ENCODE measurements at regions not wholly inside any gene's neighbourhood (a gene's known extent, or its start where the extent isn't known, plus 50 kb on each side); places are given as distances from the start of the nearest gene placed in this dataset.

GRCh38 chr20:22773344-22773743 lies 189.0 kb upstream of the FOXA2 start:
- DNase-seq (ENCODE audit: insufficient read length, low spot score) (no peak), FAIRE-seq (no peak)
- no peak for TF ChIP-seq TAF1 (IDR thresholded peaks at IDR 0.05; ENCODE audit: low read depth, low read length)
- no peak for TF ChIP-seq POLR2AphosphoS5 (IDR thresholded peaks at IDR 0.05; ENCODE audit: low read depth, low read length)
- no peak for TF ChIP-seq POLR2A (IDR thresholded peaks at IDR 0.05; ENCODE audit: low read depth, low read length)
- TF ChIP-seq PAX5 (IDR thresholded peaks at IDR 0.05; ENCODE audit: insufficient read depth, low read length, severe bottlenecking) = no peak
- TF ChIP-seq POU2F2 (IDR thresholded peaks at IDR 0.05; ENCODE audit: low read depth, low read length) = no peak
- TF ChIP-seq SPI1 (IDR thresholded peaks at IDR 0.05; ENCODE audit: low read depth, low read length) = no peak

- DNase-seq (ENCODE audit: insufficient read length, low spot score) = no peak
- FAIRE-seq = no peak
- TF ChIP-seq PAX5 (IDR thresholded peaks at IDR 0.05; ENCODE audit: insufficient read depth, low read length, severe bottlenecking) = no peak
- no peak for TF ChIP-seq POLR2A (IDR thresholded peaks at IDR 0.05; ENCODE audit: low read depth, low read length)
- TF ChIP-seq POLR2AphosphoS5 (IDR thresholded peaks at IDR 0.05; ENCODE audit: low read depth, low read length) = no peak
- TF ChIP-seq TAF1 (IDR thresholded peaks at IDR 0.05; ENCODE audit: low read depth, low read length) = no peak
- TF ChIP-seq POU2F2 (IDR thresholded peaks at IDR 0.05; ENCODE audit: low read depth, low read length) = no peak
- no peak for TF ChIP-seq SPI1 (IDR thresholded peaks at IDR 0.05; ENCODE audit: low read depth, low read length)
Measured at GRCh38 chr20:22775256-22775655, 190.9 kb upstream of the FOXA2 start.

DNA sequence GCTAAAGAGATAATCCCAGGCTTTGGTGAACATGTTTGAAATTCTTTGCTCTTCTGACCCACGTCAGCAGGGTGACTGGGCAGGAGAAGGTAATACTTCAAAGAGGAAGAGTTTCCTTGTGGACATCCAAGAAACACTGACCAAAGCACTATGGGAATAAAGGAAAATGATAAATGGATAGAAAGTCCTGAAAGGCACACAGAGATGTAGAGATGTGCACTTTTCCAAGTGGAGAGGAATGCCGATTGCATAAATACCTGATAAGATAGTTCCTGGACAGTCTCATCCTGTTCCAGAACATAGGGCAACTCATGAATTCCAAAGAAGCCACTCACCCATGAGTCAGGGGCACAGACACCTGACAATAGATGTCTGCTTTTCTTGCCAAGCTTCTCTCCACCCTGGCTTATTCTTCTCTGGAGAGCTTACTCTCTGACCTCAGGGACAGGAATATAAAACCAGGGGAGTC lies 191.3 kb upstream of the FOXA2 start:
- TF ChIP-seq TAF1 (IDR thresholded peaks at IDR 0.05; ENCODE audit: low read depth, low read length) (no peak), POU2F2 (IDR thresholded peaks at IDR 0.05; ENCODE audit: low read depth, low read length) (no peak), PAX5 (IDR thresholded peaks at IDR 0.05; ENCODE audit: insufficient read depth, low read length, severe bottlenecking) (no peak), SPI1 (IDR thresholded peaks at IDR 0.05; ENCODE audit: low read depth, low read length) (no peak), POLR2A (IDR thresholded peaks at IDR 0.05; ENCODE audit: low read depth, low read length) (no peak), POLR2AphosphoS5 (IDR thresholded peaks at IDR 0.05; ENCODE audit: low read depth, low read length) (no peak)
- FAIRE-seq (no peak), DNase-seq (ENCODE audit: insufficient read length, low spot score) (no peak)

- FAIRE-seq (no peak), DNase-seq (ENCODE audit: insufficient read length, low spot score) (no peak)
- no peak for TF ChIP-seq POU2F2 (IDR thresholded peaks at IDR 0.05; ENCODE audit: low read depth, low read length)
- TF ChIP-seq POLR2A (IDR thresholded peaks at IDR 0.05; ENCODE audit: low read depth, low read length) = no peak
- TF ChIP-seq SPI1 (IDR thresholded peaks at IDR 0.05; ENCODE audit: low read depth, low read length) = no peak
- TF ChIP-seq TAF1 (IDR thresholded peaks at IDR 0.05; ENCODE audit: low read depth, low read length) = no peak
- TF ChIP-seq PAX5 (IDR thresholded peaks at IDR 0.05; ENCODE audit: insufficient read depth, low read length, severe bottlenecking) = no peak
- no peak for TF ChIP-seq POLR2AphosphoS5 (IDR thresholded peaks at IDR 0.05; ENCODE audit: low read depth, low read length)
Measured at GRCh38 chr20:22776369-22776768, 192.0 kb upstream of the FOXA2 start.

- DNase-seq (ENCODE audit: insufficient read length, low spot score) = no peak
- FAIRE-seq = no peak
- TF ChIP-seq PAX5 (IDR thresholded peaks at IDR 0.05; ENCODE audit: insufficient read depth, low read length, severe bottlenecking) (no peak), TAF1 (IDR thresholded peaks at IDR 0.05; ENCODE audit: low read depth, low read length) (no peak), SPI1 (IDR thresholded peaks at IDR 0.05; ENCODE audit: low read depth, low read length) (no peak), POLR2A (IDR thresholded peaks at IDR 0.05; ENCODE audit: low read depth, low read length) (no peak), POU2F2 (IDR thresholded peaks at IDR 0.05; ENCODE audit: low read depth, low read length) (no peak), POLR2AphosphoS5 (IDR thresholded peaks at IDR 0.05; ENCODE audit: low read depth, low read length) (no peak)
Measured at GRCh38 chr20:22779878-22780277, 195.5 kb upstream of the FOXA2 start.

DNA sequence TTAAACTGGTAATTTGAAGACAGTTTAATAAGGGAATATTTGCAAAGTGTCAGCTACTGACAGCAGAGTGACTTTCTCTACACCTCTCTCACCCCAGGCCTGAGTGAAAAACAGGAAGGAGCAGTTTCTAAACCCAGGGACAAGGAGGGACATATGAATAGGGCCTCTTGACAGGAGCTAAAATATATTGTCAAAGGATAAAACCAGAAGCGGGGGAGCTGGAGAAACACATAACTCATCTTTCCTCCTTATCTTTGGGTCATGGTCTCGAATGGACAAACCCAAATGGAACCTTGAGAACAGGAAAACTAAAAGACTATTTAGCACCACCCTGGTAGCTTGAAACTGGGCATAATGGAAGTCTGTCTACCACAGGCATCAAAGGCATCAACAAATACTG lies 197.5 kb upstream of the FOXA2 start:
- FAIRE-seq = no peak
- DNase-seq (ENCODE audit: insufficient read length, low spot score) = no peak
- TF ChIP-seq TAF1 (IDR thresholded peaks at IDR 0.05; ENCODE audit: low read depth, low read length) = no peak
- TF ChIP-seq POU2F2 (IDR thresholded peaks at IDR 0.05; ENCODE audit: low read depth, low read length) = no peak
- TF ChIP-seq POLR2AphosphoS5 (IDR thresholded peaks at IDR 0.05; ENCODE audit: low read depth, low read length) = no peak
- TF ChIP-seq POLR2A (IDR thresholded peaks at IDR 0.05; ENCODE audit: low read depth, low read length) = no peak
- TF ChIP-seq PAX5 (IDR thresholded peaks at IDR 0.05; ENCODE audit: insufficient read depth, low read length, severe bottlenecking) = no peak
- TF ChIP-seq SPI1 (IDR thresholded peaks at IDR 0.05; ENCODE audit: low read depth, low read length) = no peak

DNA sequence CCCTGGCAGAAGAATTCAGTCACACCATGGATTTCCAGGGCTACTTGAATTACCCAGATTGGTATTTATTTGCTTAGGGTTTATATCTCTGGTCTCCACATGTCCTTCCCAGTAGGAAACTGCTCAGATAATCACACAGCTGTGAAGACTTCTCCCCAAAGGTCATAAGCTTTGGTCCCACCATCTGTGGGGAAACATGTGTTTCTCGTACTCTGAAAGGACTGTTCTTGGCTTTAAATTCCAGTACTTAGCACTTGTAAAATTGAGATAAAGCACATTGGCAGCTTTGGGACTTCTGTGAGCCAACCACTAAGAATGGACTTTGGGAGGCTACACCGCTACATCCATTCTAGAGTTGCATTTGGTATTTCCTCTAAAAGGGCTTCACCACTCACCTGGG lies 205.3 kb upstream of the FOXA2 start:
- no peak for TF ChIP-seq PAX5 (IDR thresholded peaks at IDR 0.05; ENCODE audit: insufficient read depth, low read length, severe bottlenecking)
- no peak for TF ChIP-seq POU2F2 (IDR thresholded peaks at IDR 0.05; ENCODE audit: low read depth, low read length)
- no peak for TF ChIP-seq SPI1 (IDR thresholded peaks at IDR 0.05; ENCODE audit: low read depth, low read length)
- TF ChIP-seq POLR2A (IDR thresholded peaks at IDR 0.05; ENCODE audit: low read depth, low read length) = no peak
- TF ChIP-seq TAF1 (IDR thresholded peaks at IDR 0.05; ENCODE audit: low read depth, low read length) = no peak
- TF ChIP-seq POLR2AphosphoS5 (IDR thresholded peaks at IDR 0.05; ENCODE audit: low read depth, low read length) = no peak
- no peak for DNase-seq (ENCODE audit: insufficient read length, low spot score)
- no peak for FAIRE-seq

- FAIRE-seq (no peak), DNase-seq (ENCODE audit: insufficient read length, low spot score) (no peak)
- TF ChIP-seq POLR2AphosphoS5 (IDR thresholded peaks at IDR 0.05; ENCODE audit: low read depth, low read length) (no peak), SPI1 (IDR thresholded peaks at IDR 0.05; ENCODE audit: low read depth, low read length) (no peak), POU2F2 (IDR thresholded peaks at IDR 0.05; ENCODE audit: low read depth, low read length) (no peak), PAX5 (IDR thresholded peaks at IDR 0.05; ENCODE audit: insufficient read depth, low read length, severe bottlenecking) (no peak), TAF1 (IDR thresholded peaks at IDR 0.05; ENCODE audit: low read depth, low read length) (no peak), POLR2A (IDR thresholded peaks at IDR 0.05; ENCODE audit: low read depth, low read length) (no peak)
Measured at GRCh38 chr20:22791396-22791795, 207.0 kb upstream of the FOXA2 start.

GRCh38 chr20:22791877-22792525 lies 207.6 kb upstream of the FOXA2 start:
- no peak for TF ChIP-seq POLR2AphosphoS5 (IDR thresholded peaks at IDR 0.05; ENCODE audit: low read depth, low read length)
- no peak for TF ChIP-seq TAF1 (IDR thresholded peaks at IDR 0.05; ENCODE audit: low read depth, low read length)
- TF ChIP-seq SPI1 (IDR thresholded peaks at IDR 0.05; ENCODE audit: low read depth, low read length) = no peak
- TF ChIP-seq PAX5 (IDR thresholded peaks at IDR 0.05; ENCODE audit: insufficient read depth, low read length, severe bottlenecking) = no peak
- TF ChIP-seq POLR2A (IDR thresholded peaks at IDR 0.05; ENCODE audit: low read depth, low read length) = no peak
- no peak for TF ChIP-seq POU2F2 (IDR thresholded peaks at IDR 0.05; ENCODE audit: low read depth, low read length)
- DNase-seq (ENCODE audit: insufficient read length, low spot score) = no peak
- FAIRE-seq = no peak
